K562 (cell line): ENCODE measurements at regions not wholly inside any gene's neighbourhood (a gene's known extent, or its start where the extent isn't known, plus 50 kb on each side); places are given as distances from the start of the nearest gene placed in this dataset.

Experiments
- EGR1 ChIP-seq: fragments of 450-650 bp; conservative IDR thresholded peaks from 2 replicates; pipeline ENCODE4 v1.6.1; 2017; ENCODE audit warnings: mild to moderate bottlenecking
- GABPA ChIP-seq: fragments of 200-800 bp; sonication (Bioruptor generic); conservative IDR thresholded peaks from 2 replicates; pipeline ENCODE4 v1.6.1; 2016; ENCODE audit warnings: low read depth, missing genetic modification characterization, missing compliant biosample characterization
- KLF6 ChIP-seq: fragments of 250-450 bp; sonication (Bioruptor Pico); IDR thresholded peaks from 2 replicates; pipeline ENCODE4 v1.4.0; 2020; ENCODE audit warnings: mild to moderate bottlenecking, moderate library complexity, borderline replicate concordance
- MED1 ChIP-seq: sonication (generic); formaldehyde crosslinking; IDR thresholded peaks from 2 replicates; pipeline ENCODE4 v1.8.1; 2023; ENCODE audit warnings: missing genetic modification reagents, borderline replicate concordance
- RBFOX2 ChIP-seq: fragments of 200-400 bp; formaldehyde crosslinking; IDR thresholded peaks from 2 replicates; pipeline ENCODE4 v1.6.1; 2017; ENCODE audit warnings: low read depth, mild to moderate bottlenecking, low read length, moderate library complexity
- RBM22 ChIP-seq: fragments of 200-400 bp; formaldehyde crosslinking; IDR thresholded peaks from 2 replicates; pipeline ENCODE4 v1.6.1; 2018; ENCODE audit warnings: low read length, low read depth; ENCODE audit not compliant: poor library complexity, severe bottlenecking
- RCOR1 ChIP-seq, 2 experiments: IDR thresholded peaks; 2 replicates each; pipeline ENCODE4 v1.6.1; 2012; ENCODE audit warnings: low read depth in 2 of 2, low read length in 2 of 2, borderline replicate concordance in 1 of 2, improper control_type of control experiment in 1 of 2
- RFX5 ChIP-seq: IDR thresholded peaks from 2 replicates; pipeline ENCODE4 v1.6.1; 2011; ENCODE audit warnings: low read depth, mild to moderate bottlenecking, improper control_type of control experiment, low read length
- SMC3 ChIP-seq: conservative IDR thresholded peaks from 2 replicates; pipeline ENCODE4 v1.6.1; 2011; ENCODE audit warnings: low read depth, low read length, improper control_type of control experiment; ENCODE audit not compliant: insufficient read depth
- ZNF589 ChIP-seq: fragments of 200-800 bp; sonication (Bioruptor generic); IDR thresholded peaks from 2 replicates; pipeline ENCODE4 v1.6.1; 2016; ENCODE audit warnings: low read depth, missing genetic modification characterization, missing compliant biosample characterization
- TF ChIP-seq, protein P1 (sequence below), 3 experiments: IDR thresholded peaks in 2 of 3; conservative IDR thresholded peaks in 1 of 3; 2 replicates each; pipeline ENCODE4 v1.5.1; 2011 to 2012; ENCODE audit warnings: low read length in 3 of 3, mild to moderate bottlenecking in 3 of 3, control low read depth in 2 of 3, improper control_type of control experiment in 1 of 3, inconsistent platforms in 1 of 3, low read depth in 1 of 3, mixed read lengths in 1 of 3, moderate library complexity in 1 of 3; ENCODE audit not compliant: insufficient read depth in 2 of 3
- TF ChIP-seq, protein P2 (sequence below): fragments of 250-450 bp; sonication (Bioruptor Pico); IDR thresholded peaks from 2 replicates; pipeline ENCODE4 v1.5.1; 2021; ENCODE audit warnings: mild to moderate bottlenecking
- TF ChIP-seq, protein P3 (sequence below): sonication (generic); formaldehyde crosslinking; IDR thresholded peaks from 2 replicates; pipeline ENCODE4 v1.8.0; 2022; ENCODE audit warnings: mild to moderate bottlenecking, missing genetic modification reagents
- TF ChIP-seq, protein P4 (sequence below), 2 experiments: fragments of 450-650 bp in 1 of 2; sonication (generic) in 1 of 2; formaldehyde crosslinking in 1 of 2; IDR thresholded peaks in 1 of 2; conservative IDR thresholded peaks in 1 of 2; 2 replicates each; pipeline versions ENCODE4 v1.6.1 to v1.8.1; 2016 to 2023; ENCODE audit warnings: mild to moderate bottlenecking in 2 of 2, moderate library complexity in 2 of 2, inconsistent platforms in 1 of 2, missing genetic modification reagents in 1 of 2

DNA sequence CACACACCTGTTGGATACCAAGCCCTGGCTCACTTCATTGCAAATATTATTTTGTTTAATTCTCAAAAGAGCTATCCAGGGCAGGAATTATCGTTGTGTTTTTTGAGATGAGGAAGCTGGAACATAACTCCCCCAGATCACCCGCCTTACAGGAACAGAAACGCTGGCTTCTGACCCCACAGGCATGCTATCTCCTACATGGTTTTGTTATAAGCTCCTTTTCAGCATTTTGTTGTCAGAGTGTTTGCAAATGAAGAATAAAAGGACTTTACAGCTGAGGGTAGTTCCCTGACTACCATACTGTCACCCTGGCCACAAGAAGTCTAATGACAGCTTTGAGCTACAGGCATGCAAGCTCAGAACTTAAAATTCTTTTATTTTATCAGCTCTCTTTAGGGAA, 62.0 kb upstream of the MRPS9 start:
- TF ChIP-seq, protein P1, sequence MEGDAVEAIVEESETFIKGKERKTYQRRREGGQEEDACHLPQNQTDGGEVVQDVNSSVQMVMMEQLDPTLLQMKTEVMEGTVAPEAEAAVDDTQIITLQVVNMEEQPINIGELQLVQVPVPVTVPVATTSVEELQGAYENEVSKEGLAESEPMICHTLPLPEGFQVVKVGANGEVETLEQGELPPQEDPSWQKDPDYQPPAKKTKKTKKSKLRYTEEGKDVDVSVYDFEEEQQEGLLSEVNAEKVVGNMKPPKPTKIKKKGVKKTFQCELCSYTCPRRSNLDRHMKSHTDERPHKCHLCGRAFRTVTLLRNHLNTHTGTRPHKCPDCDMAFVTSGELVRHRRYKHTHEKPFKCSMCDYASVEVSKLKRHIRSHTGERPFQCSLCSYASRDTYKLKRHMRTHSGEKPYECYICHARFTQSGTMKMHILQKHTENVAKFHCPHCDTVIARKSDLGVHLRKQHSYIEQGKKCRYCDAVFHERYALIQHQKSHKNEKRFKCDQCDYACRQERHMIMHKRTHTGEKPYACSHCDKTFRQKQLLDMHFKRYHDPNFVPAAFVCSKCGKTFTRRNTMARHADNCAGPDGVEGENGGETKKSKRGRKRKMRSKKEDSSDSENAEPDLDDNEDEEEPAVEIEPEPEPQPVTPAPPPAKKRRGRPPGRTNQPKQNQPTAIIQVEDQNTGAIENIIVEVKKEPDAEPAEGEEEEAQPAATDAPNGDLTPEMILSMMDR (IDR thresholded peaks at IDR 0.05 in 2 of 3, conservative IDR thresholded peaks at IDR 0.05 in 1 of 3; ENCODE audit: insufficient read depth in 2 of 3, low read depth in 1 of 3, low read length in 3 of 3), result no peak
- TF ChIP-seq KLF6 (CRISPR knock-in tag), result no peak
- no peak for TF ChIP-seq RBFOX2
- no peak for TF ChIP-seq RCOR1 (IDR thresholded peaks at IDR 0.05; ENCODE audit: borderline replicate concordance in 1 of 2, low read depth in 2 of 2, low read length in 2 of 2)
- TF ChIP-seq, protein P2, sequence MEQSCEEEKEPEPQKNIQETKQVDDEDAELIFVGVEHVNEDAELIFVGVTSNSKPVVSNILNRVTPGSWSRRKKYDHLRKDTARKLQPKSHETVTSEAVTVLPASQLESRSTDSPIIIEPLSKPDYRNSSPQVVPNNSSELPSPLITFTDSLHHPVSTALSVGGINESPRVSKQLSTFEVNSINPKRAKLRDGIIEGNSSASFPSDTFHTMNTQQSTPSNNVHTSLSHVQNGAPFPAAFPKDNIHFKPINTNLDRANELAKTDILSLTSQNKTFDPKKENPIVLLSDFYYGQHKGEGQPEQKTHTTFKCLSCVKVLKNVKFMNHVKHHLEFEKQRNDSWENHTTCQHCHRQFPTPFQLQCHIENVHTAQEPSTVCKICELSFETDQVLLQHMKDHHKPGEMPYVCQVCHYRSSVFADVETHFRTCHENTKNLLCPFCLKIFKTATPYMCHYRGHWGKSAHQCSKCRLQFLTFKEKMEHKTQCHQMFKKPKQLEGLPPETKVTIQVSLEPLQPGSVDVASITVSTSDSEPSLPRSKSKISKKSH (CRISPR knock-in tag), result no peak
- TF ChIP-seq SMC3, result no peak
- no peak for TF ChIP-seq MED1 (CRISPR knock-in tag)
- no peak for TF ChIP-seq RBM22
- TF ChIP-seq, protein P3, sequence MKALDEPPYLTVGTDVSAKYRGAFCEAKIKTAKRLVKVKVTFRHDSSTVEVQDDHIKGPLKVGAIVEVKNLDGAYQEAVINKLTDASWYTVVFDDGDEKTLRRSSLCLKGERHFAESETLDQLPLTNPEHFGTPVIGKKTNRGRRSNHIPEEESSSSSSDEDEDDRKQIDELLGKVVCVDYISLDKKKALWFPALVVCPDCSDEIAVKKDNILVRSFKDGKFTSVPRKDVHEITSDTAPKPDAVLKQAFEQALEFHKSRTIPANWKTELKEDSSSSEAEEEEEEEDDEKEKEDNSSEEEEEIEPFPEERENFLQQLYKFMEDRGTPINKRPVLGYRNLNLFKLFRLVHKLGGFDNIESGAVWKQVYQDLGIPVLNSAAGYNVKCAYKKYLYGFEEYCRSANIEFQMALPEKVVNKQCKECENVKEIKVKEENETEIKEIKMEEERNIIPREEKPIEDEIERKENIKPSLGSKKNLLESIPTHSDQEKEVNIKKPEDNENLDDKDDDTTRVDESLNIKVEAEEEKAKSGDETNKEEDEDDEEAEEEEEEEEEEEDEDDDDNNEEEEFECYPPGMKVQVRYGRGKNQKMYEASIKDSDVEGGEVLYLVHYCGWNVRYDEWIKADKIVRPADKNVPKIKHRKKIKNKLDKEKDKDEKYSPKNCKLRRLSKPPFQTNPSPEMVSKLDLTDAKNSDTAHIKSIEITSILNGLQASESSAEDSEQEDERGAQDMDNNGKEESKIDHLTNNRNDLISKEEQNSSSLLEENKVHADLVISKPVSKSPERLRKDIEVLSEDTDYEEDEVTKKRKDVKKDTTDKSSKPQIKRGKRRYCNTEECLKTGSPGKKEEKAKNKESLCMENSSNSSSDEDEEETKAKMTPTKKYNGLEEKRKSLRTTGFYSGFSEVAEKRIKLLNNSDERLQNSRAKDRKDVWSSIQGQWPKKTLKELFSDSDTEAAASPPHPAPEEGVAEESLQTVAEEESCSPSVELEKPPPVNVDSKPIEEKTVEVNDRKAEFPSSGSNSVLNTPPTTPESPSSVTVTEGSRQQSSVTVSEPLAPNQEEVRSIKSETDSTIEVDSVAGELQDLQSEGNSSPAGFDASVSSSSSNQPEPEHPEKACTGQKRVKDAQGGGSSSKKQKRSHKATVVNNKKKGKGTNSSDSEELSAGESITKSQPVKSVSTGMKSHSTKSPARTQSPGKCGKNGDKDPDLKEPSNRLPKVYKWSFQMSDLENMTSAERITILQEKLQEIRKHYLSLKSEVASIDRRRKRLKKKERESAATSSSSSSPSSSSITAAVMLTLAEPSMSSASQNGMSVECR (CRISPR knock-in tag), result no peak
- TF ChIP-seq EGR1, result no peak
- no peak for TF ChIP-seq ZNF589 (CRISPR knock-in tag)
- no peak for TF ChIP-seq GABPA (tag)
- TF ChIP-seq RFX5, result no peak
- TF ChIP-seq, protein P4, sequence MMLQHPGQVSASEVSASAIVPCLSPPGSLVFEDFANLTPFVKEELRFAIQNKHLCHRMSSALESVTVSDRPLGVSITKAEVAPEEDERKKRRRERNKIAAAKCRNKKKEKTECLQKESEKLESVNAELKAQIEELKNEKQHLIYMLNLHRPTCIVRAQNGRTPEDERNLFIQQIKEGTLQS (IDR thresholded peaks at IDR 0.05), result no peak
- TF ChIP-seq, protein P4 (CRISPR knock-in tag; conservative IDR thresholded peaks at IDR 0.05), result no peak
